NCI-H187 treated with DMSO at 0.1 percent for 48 hours (cell line): ENCODE measurements at regions not wholly inside any gene's neighbourhood (a gene's known extent, or its start where the extent isn't known, plus 50 kb on each side); places are given as distances from the start of the nearest gene placed in this dataset.

Experiments
- DNase-seq: peaks from one replicate; lab custom pipeline; 2025; lab: John Stamatoyannopoulos, UW

GRCh38 chr6:81238390-81238789 lies 514.1 kb downstream of the TENT5A start:
- DNase-seq, result no peak

DNA sequence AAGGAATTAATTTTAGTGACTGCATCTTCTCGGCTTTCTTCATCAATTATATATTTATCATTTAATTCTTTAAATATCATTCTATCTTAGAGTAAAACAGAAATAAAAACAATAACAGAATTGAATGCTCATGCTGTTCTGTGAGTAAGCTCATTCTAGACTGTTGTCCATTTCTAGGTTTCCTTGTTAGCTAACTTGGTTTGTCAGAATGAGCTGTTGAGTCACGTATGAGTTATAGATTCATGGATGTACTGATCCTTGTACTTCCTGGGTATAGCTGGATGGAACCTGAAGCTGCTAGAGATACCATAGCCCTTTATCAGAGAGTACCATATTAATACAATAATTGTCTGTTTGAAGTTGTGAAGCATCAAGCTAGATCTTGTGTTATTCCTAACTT lies 515.3 kb downstream of the TENT5A start:
- DNase-seq, result no peak

GRCh38 chr6:81235512-81235911 lies 517.0 kb downstream of the TENT5A start:
- DNase-seq, result no peak

DNA sequence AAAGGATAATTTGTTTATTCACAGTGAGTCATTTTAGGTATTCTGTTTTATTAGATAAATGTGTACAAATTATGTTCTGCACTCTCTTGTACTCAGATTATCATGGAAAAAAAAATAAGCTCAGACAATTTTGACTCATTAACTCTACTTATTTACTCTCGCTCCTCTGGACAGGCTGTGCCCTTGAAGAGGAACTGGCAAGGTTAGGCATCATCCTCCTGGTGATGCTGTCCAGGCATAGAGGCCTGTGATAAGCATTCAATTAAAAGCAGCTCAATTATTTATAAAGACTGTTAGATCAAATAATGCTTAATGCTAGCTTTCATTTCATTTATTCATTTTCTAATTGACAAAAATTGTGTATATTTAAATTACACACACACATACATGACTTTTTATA lies 518.5 kb downstream of the TENT5A start:
- no peak for DNase-seq

DNA sequence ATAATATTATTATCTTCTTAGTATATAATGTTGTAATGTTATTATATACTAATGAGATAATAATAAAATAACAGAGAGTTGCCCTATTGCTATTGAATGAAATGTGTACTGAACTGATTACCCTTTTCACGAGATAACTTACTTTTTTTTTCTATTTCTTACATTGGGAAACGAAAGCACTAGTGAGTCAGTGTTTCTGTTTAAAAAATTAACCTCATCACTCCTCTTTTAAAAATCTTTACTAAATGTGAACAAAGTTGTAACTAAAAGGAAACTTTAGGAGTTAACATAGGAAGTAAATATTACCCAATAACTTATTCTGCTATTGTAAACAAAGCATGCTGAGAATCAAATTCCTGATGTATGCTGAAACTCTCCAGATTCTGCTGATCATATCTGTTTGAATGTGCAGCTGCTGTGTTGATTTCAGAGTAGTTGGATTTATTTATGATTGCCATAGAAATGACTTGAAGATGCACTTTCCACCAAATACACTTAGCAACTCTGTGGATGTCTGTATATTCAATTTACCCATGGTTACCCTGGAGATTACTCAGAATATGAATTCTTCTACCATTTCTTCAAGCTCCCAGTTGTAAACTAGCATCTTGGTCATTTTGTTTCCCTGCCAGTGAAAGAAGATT lies 523.4 kb downstream of the TENT5A start:
- no peak for DNase-seq

DNA sequence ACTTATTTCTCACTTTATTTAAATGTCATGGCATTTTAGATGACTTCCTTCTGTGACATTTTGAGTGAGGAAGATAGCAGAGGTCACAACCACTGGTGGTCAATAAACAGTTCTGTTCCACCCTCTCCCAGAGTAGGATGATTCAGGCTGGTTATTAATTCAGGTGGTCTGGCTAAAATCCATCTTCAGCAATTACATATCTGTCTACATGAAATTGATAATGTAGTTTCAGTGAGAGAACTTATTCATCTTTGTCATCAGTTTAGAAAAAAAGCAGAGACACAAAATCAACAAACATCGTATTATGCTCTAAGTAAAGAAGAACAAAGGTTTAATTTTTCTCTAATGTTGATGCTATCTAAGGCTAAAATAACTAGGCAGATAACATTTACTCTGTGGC lies 525.5 kb downstream of the TENT5A start:
- DNase-seq, result no peak

- DNase-seq, result no peak
Observed at GRCh38 chr6:81216668-81217067, 535.8 kb downstream of the TENT5A start.

DNA sequence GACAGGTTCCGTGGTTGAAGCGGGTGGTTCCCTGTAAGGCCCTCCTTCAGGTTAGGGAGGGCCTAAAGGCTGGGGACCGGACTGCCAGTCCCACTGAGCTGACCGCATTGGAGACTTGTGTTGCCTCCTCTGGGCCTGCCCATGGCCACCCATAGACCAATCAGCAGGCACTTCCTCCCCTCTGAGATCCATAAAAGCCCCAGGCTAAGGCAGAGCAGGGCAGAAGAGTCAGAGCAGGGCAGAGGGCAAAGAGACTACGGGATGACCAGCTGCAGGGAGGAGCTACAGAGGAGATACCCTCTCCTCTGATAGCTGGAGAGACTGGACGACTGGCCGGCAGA lies 537.4 kb downstream of the TENT5A start:
- no peak for DNase-seq

DNA sequence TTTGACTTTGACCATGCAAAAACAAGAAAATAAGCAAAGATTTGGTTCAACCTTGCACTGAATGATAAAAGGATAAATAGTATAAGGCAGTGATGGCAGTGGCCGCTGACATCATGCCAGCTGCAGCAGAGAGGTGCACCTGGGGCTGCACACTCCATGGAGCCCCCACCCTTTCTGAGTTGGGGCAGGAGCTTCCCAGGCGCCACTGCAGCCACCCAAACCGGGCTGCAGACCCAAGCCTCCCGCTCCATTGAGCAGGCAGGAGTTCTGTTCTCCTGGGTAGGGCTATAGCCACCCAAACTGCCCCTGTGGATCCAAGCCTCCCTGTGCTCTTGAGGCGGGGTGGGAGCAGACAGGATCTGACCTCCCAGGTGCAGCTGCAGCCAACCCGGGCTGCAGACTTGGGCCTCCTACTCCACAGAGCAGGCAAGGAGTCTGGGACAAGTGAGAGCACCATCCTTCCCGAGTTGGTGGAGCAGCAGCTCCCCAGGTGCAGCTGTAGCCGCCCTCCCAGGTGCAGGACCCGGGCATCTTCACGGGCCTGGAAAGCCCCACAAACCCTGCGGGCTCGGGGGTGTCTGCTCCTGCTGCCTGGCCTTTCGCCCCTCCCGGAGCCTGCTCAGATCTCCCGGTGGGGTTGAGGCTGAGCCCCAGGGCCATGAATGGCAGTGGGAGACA lies 537.9 kb downstream of the TENT5A start:
- DNase-seq, result no peak

- no peak for DNase-seq
Observed at GRCh38 chr6:81204731-81205130, 547.8 kb downstream of the TENT5A start.

DNA sequence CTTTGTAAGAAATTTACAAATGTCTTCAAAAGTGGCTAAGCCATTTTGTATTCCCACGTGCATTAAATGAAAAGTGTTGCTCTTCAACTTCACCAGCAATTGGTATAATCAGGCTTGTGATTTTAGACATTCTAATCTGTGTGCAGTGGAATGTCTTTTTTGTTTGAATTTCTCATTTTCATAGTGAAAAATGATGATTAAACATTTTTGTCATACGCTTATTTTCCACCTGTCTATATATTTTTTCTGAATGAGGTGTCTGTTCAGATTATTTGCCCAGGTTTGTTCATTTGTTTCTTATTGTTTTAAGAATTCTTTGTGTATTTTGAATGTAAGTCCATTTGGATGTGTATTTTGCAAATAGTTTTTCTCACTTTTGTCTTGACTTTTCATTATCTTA lies 558.1 kb downstream of the TENT5A start:
- DNase-seq, result no peak

DNA sequence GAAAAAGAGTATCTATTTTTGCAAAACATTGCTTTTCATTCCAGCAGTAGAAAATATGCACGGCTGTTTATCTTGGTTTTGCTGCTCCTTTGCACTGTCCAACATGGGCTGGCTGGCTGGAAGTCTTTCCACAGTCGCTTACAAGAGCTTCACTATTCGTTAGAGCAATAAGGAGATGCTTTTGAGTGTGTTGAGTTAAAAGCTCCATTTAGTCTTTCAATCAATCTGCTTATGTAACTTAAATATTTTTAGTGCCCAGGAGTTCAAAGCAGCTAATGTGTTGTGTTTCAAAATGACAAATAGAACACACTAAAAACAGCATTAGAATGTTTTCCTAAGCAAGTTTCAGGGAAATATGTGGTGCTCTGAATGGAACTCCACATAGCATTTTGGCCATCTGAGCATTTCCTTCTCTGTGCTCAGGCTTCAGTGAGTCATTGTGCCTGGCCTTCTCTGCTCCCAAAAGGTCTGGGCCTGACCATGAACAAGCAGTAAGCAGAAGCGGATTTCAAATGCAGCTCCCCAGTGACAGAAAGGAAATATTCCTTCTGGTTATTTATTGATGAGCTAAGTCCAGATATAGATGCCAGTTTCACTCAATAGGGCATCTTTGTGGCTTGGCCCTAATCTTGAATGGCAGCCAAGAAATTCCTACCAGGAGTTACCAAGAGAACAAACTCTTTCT lies 580.3 kb downstream of the TENT5A start:
- DNase-seq, result no peak

GRCh38 chr6:81169166-81169565 lies 583.3 kb downstream of the TENT5A start:
- no peak for DNase-seq

GRCh38 chr6:81166770-81167169 lies 585.7 kb downstream of the TENT5A start:
- DNase-seq, result no peak

- DNase-seq, result no peak
Observed at GRCh38 chr6:81158956-81159355, 593.5 kb downstream of the TENT5A start.

- DNase-seq, result no peak
Observed at GRCh38 chr6:81148751-81149150, 603.7 kb downstream of the TENT5A start.

- DNase-seq, result no peak
Observed at GRCh38 chr6:81145506-81145905, 607.0 kb downstream of the TENT5A start.

DNA sequence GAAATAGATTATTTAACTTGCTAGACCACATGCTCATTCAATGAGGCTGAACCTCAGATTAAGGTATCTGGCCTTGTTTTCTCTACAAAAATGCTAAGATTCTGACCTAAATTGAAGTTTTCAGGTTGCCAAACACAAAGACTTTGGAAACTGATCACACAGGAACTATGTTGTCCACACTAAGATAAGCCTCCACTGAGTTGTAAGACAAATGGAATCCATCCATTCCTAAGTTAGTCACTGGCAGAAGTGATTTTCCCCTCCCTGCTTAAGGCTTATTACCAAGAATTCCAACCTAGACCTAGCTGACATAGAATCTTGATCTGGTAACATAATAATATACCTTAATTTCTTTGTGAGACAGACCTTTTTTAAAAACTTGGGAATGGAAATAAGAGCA lies 608.1 kb downstream of the TENT5A start:
- DNase-seq, result no peak

GRCh38 chr6:81138236-81138635 lies 614.2 kb downstream of the TENT5A start:
- no peak for DNase-seq

DNA sequence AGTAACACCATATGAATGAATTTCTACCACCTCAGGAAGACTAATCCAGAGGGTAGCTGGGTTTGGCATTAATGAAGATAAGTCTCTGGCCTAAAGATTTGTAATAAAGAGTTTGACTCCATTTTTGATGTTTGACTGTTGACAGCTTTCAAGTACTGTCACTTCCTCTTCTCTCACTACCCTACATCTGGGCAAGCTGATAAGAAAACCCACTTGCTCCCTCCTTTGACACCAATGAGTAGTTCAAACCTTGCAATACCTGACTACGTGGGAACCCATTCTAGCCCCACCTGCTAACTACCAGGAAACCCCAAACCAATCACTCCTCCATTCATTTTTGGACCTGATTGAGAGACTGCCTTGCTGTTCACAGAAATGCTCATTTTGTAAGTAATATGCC lies 621.5 kb downstream of the TENT5A start:
- DNase-seq, result no peak

GRCh38 chr6:81130061-81130460 lies 622.4 kb downstream of the TENT5A start:
- no peak for DNase-seq

GRCh38 chr6:81128671-81129070 lies 623.8 kb downstream of the TENT5A start:
- DNase-seq, result no peak

DNA sequence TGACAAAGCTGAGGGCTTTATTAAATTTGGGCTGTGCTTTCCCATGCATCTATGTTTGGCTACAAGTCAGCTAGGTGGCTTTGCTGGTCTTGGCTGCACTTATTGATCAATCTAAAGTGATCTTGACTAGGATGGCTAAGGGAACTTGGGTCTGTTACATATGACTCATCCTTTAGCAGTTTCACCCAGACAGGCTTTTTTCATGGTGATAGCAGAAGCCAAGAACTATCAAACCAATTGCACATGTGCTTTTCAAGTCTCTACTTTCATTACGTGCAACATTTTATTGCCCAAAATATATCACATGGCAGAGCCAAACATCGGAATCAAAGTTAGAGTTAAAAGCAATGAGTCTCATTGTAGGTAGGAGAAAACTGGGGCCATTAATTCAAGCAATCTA lies 626.3 kb downstream of the TENT5A start:
- DNase-seq, result no peak

GRCh38 chr6:81120280-81120679 lies 632.2 kb downstream of the TENT5A start:
- DNase-seq, result no peak
